AG09319 (cell line): ENCODE measurements at regions not wholly inside any gene's neighbourhood (a gene's known extent, or its start where the extent isn't known, plus 50 kb on each side); places are given as distances from the start of the nearest gene placed in this dataset.
"Not testable (repeated sequence)": the region's sequence is repeated elsewhere in the genome, so short reads cannot be mapped to it uniquely, and the experiment has no call there.

Experiments
- DNase-seq: peaks from one replicate; pipeline ENCODE4 v3.0.0-alpha.2; 2010; ENCODE audit warnings: low read depth; ENCODE audit errors: extremely low read depth
- CTCF ChIP-seq: IDR thresholded peaks from 2 replicates; pipeline ENCODE4 v1.5.1; 2011; ENCODE audit warnings: low read depth, mild to moderate bottlenecking, inconsistent platforms, low read length, moderate library complexity

- TF ChIP-seq CTCF: no peak
- DNase-seq: no peak
These were observed 1119.2 kb upstream of the TMEM132C start for GRCh38 chr12:127147724-127148123.

- TF ChIP-seq CTCF: no peak
- no peak for DNase-seq
These were observed 1118.7 kb upstream of the TMEM132C start for GRCh38 chr12:127148318-127148717.

GRCh38 chr12:127149226-127149964 lies 1117.6 kb upstream of the TMEM132C start:
- no peak for TF ChIP-seq CTCF
- DNase-seq: peak; percentile 49

- no peak for DNase-seq
- TF ChIP-seq CTCF: no peak
These were observed 1116.9 kb upstream of the TMEM132C start for GRCh38 chr12:127150028-127150427.

GRCh38 chr12:127150479-127150878 lies 1116.5 kb upstream of the TMEM132C start:
- DNase-seq: no peak
- TF ChIP-seq CTCF: no peak; the same call in 1 of the 2 replicates

- DNase-seq: no peak
These were observed 1116.0 kb upstream of the TMEM132C start for GRCh38 chr12:127150956-127151355.

GRCh38 chr12:127153996-127154395 lies 1113.0 kb upstream of the TMEM132C start:
- no peak for TF ChIP-seq CTCF
- no peak for DNase-seq

More at GRCh38 chr12:127150956-127151355, 1116.0 kb upstream of the TMEM132C start:
- no peak for TF ChIP-seq CTCF

- DNase-seq: not testable (repeated sequence)
These were observed 1112.1 kb upstream of the TMEM132C start for GRCh38 chr12:127154830-127155229.

- DNase-seq: not testable (repeated sequence)
These were observed 1110.9 kb upstream of the TMEM132C start for GRCh38 chr12:127155935-127156619.

- DNase-seq: not testable (repeated sequence)
These were observed 1109.2 kb upstream of the TMEM132C start for GRCh38 chr12:127157501-127158366.
